ENCODE measurements at regions not wholly inside any gene's neighbourhood (a gene's known extent, or its start where the extent isn't known, plus 50 kb on each side); places are given as distances from the start of the nearest gene placed in this dataset.
"Not testable (repeated sequence)": the region's sequence is repeated elsewhere in the genome, so short reads cannot be mapped to it uniquely, and the experiment has no call there.

GRCh38 chr10:64196638-64197315 lies 675.6 kb downstream of the REEP3 start:
- no peak overlapping the region for H3K9ac ChIP-seq (ENCODE audit: low read length)
- peaks cover 9% of the 10 kb centered on the region; the same call in 1 of the 2 replicates for H3K4me1 ChIP-seq (ENCODE audit: low read length)
- H2AFZ ChIP-seq (ENCODE audit: low read depth, low read length) = no peak overlapping the region
- no peaks in the 10 kb centered on the region for H4K20me1 ChIP-seq (ENCODE audit: insufficient read depth, low read length)
- no peak overlapping the region for H3K4me2 ChIP-seq (ENCODE audit: low read length)
- no peak for TF ChIP-seq EZH2phosphoT487 (IDR thresholded peaks at IDR 0.05; ENCODE audit: low read depth)
- no peak for TF ChIP-seq CTCF (IDR thresholded peaks at IDR 0.05; ENCODE audit: low read depth, low read length)
- H3K27me3 ChIP-seq (ENCODE audit: low read depth, low read length) = no peaks in the 10 kb centered on the region
- H3K9me3 ChIP-seq (ENCODE audit: insufficient read depth, low read length) = no peaks in the 10 kb centered on the region
- H3K4me3 ChIP-seq (ENCODE audit: low read length) = no peak overlapping the region
- H3K79me2 ChIP-seq (ENCODE audit: low read length) = no peaks in the 10 kb centered on the region
- H3K36me3 ChIP-seq (replicated peaks; ENCODE audit: low read depth, low read length) = no peaks in the 10 kb centered on the region
- H3K27ac ChIP-seq (ENCODE audit: low read length) = no peak overlapping the region

GRCh38 chr10:64201936-64202335 lies 680.7 kb downstream of the REEP3 start:
- H2AFZ ChIP-seq (ENCODE audit: low read depth, low read length) = no peak overlapping the region
- H3K27me3 ChIP-seq (ENCODE audit: low read depth, low read length) = no peaks in the 10 kb centered on the region
- no peaks in the 10 kb centered on the region for H4K20me1 ChIP-seq (ENCODE audit: insufficient read depth, low read length)
- H3K9ac ChIP-seq (ENCODE audit: low read length) = no peak overlapping the region
- H3K4me3 ChIP-seq (ENCODE audit: low read length) = no peak overlapping the region
- H3K79me2 ChIP-seq (ENCODE audit: low read length) = no peaks in the 10 kb centered on the region
- no peak overlapping the region for H3K27ac ChIP-seq (ENCODE audit: low read length)
- H3K4me2 ChIP-seq (ENCODE audit: low read length) = no peak overlapping the region
- TF ChIP-seq CTCF (IDR thresholded peaks at IDR 0.05; ENCODE audit: low read depth, low read length) (no peak), EZH2phosphoT487 (IDR thresholded peaks at IDR 0.05; ENCODE audit: low read depth) (no peak)
- H3K36me3 ChIP-seq (replicated peaks; ENCODE audit: low read depth, low read length) = no peaks in the 10 kb centered on the region
- peaks cover 9% of the 10 kb centered on the region; the same call in 1 of the 2 replicates for H3K4me1 ChIP-seq (ENCODE audit: low read length)
- H3K9me3 ChIP-seq (ENCODE audit: insufficient read depth, low read length) = no peaks in the 10 kb centered on the region

GRCh38 chr10:64204504-64204903 lies 683.3 kb downstream of the REEP3 start:
- not testable (repeated sequence) for H3K9me3 ChIP-seq (ENCODE audit: insufficient read depth, low read length); H4K20me1 ChIP-seq (ENCODE audit: insufficient read depth, low read length); H3K79me2 ChIP-seq (ENCODE audit: low read length)

DNA sequence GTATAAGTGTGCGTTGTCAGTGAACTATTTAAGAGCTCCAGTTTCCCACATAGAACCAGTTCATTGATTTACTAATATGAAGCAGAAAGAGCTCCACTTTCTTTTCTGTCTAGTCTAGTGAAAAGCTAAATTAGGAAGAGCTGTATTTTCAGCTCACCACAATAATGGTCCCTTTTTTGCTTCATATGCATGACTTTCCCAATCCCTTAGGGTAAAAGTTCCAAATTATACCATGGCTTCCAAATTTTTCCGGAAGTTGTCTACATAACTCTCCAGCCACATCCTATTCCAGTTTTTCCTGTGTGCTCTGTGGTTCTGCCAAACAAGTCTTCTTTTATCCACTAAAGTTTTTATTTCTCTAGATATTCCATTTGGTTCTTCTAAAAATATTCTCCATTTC lies 685.2 kb downstream of the REEP3 start:
- no peaks in the 10 kb centered on the region for H3K9me3 ChIP-seq (ENCODE audit: insufficient read depth, low read length)
- no peaks in the 10 kb centered on the region for H3K79me2 ChIP-seq (ENCODE audit: low read length)
- H3K27ac ChIP-seq (ENCODE audit: low read length) = no peak overlapping the region
- H3K4me1 ChIP-seq (ENCODE audit: low read length) = no peaks in the 10 kb centered on the region
- TF ChIP-seq EZH2phosphoT487 (IDR thresholded peaks at IDR 0.05; ENCODE audit: low read depth) = no peak
- no peak for TF ChIP-seq CTCF (IDR thresholded peaks at IDR 0.05; ENCODE audit: low read depth, low read length)
- no peak overlapping the region for H3K4me3 ChIP-seq (ENCODE audit: low read length)
- H3K4me2 ChIP-seq (ENCODE audit: low read length) = no peak overlapping the region
- H3K36me3 ChIP-seq (replicated peaks; ENCODE audit: low read depth, low read length) = no peaks in the 10 kb centered on the region
- H2AFZ ChIP-seq (ENCODE audit: low read depth, low read length) = no peak overlapping the region
- H3K9ac ChIP-seq (ENCODE audit: low read length) = no peak overlapping the region
- H4K20me1 ChIP-seq (ENCODE audit: insufficient read depth, low read length) = no peaks in the 10 kb centered on the region
- no peaks in the 10 kb centered on the region for H3K27me3 ChIP-seq (ENCODE audit: low read depth, low read length)

More at GRCh38 chr10:64204504-64204903, 683.3 kb downstream of the REEP3 start:
- H3K27ac ChIP-seq (ENCODE audit: low read length); H2AFZ ChIP-seq (ENCODE audit: low read depth, low read length); H3K4me3 ChIP-seq (ENCODE audit: low read length); H3K9ac ChIP-seq (ENCODE audit: low read length); H3K4me2 ChIP-seq (ENCODE audit: low read length); H3K4me1 ChIP-seq (ENCODE audit: low read length); H3K36me3 ChIP-seq (replicated peaks; ENCODE audit: low read depth, low read length); H3K27me3 ChIP-seq (ENCODE audit: low read depth, low read length): not testable (repeated sequence)
